ENCODE measurements at regions not wholly inside any gene's neighbourhood (a gene's known extent, or its start where the extent isn't known, plus 50 kb on each side); places are given as distances from the start of the nearest gene placed in this dataset.
"Not testable (repeated sequence)": the region's sequence is repeated elsewhere in the genome, so short reads cannot be mapped to it uniquely, and the experiment has no call there.

DNA sequence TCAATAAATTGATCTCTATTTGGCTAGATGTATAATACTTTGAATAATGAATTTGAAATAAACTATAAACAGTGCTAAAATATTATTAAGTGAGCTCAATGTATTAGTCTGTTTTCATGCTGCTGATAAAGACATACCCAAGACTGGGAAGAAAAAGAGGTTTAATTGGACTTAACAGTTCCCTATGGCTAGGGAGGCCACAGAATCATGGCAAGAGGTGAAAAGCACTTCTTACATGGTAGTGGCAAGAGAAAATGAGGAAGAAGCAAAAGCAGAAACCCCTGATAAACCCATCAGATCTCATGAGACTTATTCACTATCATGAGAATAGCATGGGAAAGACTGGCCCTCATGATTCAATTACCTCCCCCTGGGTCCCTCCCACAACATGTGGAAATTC lies 2092.4 kb upstream of the ACO1 start:
- not testable (repeated sequence) for DNase-seq

DNA sequence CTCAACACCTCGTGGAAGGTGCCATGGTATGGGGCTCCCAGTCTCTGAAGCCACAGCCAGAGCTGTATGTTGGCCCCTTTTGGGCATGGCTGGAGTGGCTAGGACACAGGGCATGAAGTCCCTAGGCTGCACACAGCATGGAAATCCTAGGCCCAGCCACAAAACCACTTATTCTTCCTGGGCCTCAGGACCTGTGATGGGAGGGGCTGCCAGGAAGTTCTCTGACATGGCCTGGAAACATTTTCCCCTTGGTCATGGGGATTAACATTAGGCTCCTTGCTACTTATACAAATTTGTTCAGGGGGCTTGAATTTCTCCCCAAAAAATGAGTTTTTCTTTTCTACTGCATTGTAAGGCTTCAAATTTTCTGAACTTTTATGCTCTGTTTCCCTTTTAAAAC lies 2091.2 kb upstream of the ACO1 start:
- DNase-seq, result no peak

DNA sequence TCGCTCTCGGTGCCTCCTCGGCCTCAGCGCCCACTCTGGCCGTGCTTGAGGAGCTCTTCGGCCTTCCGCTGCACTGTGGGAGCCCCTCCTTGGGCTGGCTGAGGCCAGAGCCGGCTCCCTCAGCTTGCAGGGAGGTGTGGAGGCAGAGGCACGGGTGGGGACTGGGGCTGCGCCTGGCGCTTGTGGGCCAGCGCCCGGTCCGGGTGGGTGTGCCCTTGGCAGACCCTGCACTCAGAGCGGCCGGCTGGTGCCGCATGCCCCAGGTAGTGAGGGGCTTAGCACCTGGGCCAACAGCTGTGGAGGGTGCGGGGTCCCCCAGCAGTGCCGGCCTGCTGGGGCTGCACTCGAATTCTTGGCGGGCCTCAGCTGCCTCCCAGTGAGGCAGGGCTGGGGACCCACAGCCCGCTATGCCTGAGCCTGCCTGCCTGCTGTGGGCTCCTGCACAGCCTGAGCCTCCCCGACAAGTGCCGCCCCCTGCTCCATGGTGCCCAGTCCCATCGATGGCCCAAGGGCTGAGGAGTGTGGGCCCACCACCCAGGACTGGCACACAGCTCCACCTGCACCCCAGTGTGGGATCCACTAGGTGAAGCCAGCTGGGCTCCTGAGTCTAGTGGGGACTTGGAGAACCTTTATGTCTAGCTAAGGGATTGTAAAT lies 2085.2 kb upstream of the ACO1 start:
- DNase-seq, result no peak

DNA sequence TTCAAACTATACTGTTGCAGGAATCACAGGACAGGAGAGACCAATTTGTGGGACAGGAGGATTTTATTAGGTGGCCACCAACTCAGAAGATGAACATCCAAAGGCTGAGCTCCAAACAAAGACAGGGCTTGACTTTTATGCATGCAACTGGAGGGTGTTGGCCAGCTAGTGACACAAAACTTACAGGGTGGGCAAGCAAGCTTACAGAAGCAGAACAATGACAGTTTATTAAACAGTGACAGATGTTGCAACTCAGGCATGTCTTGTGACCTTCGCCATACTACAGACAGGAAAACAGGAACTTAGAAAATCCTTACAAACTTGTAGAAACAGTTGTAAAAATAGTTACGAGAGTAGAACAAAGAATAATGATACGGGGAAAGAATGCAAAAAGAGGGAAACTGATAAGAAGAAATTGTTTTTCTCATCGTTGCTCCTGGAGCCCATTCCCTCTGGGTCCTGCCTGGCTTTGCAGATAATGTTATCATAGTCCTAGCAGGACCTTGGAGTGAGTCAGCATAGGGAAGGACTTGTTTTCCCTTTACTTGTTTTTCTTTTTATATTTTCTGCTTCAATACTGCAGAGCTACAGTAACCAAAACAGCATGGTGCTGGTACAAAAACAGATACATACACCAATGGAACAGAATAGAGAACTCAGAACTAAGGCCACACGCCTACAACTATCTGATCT lies 2083.0 kb upstream of the ACO1 start:
- no peak for DNase-seq

DNA sequence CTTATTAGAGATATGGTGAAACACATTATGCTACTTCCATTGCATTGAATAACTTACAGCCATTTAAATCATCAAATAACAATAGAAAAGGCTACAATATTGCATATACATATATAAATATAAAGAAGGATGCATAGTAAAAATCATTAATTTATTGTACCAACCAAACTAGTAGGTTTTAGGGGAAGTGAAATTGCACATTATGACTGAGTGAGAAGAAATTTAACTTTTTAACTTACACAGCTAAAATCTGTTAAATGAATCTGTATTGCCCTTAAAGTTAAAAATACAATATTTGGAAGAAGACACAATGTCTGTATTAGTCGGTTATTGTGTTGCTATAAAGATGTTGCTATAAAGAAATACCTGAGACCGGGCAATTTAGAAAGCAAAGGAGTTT lies 2073.7 kb upstream of the ACO1 start:
- DNase-seq, result no peak

DNA sequence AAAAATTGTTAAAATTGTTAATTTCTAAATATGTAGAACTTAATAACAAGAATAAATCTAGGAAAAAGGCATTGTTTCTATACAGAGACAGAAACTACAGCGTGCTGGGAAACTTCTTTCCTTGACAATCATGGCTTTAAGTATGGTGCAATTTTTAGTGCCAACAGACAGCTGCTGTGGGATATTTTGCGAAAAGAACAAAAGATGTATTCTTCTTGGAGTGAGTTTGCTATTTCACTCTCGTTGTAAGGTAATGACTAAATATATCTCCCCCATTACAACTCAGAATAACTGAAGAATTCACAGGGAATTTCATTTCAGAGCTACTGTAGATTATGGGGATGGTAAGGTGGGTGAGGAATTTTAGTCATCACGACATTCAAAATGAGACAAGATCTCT lies 2055.0 kb upstream of the ACO1 start:
- no peak for DNase-seq

DNA sequence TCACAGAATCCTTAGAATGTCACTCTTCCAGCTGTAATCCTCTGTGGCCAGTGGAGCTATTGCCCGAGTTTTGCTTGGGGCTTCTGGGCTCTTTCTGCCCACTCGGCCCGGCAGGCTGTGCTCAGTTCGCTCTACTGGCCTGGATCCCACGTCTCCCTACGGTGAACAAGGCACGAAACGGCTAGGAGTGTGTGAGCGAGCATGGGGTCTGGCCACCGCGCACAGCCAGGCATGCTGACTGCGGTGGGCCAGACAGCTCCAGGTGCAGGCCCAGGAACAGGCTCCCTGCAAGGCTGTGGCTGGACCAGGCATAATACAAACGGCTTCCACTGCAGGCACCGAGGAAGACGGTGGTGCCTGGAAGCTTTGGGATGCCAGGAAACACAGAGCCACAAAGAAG lies 2035.5 kb upstream of the ACO1 start:
- no peak for DNase-seq

DNA sequence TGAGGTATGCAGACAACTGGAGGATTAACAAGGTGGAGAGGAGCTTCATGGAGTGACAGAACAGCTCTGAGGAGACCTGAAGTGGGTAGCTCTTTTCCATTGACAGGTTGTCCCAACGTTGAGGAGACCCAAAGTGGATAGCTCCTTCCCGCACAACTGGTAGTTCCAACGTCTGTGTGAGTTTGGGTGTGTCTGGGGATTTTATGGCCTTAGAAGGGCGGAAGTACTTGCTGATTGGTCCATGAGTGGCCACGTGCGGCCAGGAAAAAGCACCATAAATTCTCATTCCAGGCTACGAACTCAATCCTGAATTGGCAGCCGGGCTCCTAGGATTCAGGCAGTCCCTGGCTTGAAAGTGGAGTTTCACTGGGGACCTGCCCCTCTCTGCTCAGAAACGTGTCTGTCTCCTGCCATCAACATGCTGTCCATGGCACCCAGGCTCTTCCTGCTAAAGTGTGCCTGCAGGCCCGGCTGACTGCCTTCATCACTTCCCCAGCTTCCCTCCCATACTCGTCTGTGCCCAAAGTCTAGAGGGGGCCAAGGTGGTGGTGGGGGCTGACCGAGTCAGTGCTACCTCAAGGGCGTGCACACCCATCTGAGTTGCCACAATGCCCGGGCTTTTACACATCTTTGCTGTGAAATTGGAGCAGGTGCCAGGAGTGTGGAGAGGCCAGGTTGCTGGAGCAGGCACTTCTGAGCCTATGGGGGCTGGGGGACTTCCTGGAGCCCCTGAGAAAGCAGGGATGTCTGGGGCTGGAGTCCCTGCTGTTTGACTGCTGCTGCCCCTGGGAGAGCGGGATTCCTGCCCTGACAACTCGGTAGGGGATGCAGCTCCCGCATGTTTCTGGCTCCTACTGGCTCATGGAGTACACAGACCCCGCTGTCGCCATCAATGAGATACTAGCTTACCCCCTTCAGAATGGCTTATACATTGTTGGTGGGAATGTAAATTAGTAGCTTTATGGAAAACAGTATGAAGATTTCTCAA lies 2034.6 kb upstream of the ACO1 start:
- DNase-seq, result no peak

DNA sequence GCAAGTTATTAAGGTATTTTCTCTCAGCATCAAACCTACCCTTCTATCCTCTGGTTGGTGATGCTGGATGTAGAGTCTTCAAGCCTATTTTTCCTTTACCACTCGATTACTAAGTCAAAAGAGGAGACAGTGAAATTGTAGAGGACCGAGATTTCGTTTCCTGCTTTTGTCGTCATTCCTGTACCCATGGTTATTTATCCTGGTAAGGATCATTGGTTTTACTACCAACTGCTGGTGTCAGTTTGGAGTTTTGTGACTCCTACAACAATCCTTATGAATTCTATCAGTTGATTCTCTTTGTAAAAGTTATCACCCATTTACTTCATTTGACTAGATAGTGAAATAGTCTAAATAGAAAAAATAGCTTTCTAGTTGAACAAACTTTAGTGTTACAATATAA lies 2028.2 kb upstream of the ACO1 start:
- no peak for DNase-seq

DNA sequence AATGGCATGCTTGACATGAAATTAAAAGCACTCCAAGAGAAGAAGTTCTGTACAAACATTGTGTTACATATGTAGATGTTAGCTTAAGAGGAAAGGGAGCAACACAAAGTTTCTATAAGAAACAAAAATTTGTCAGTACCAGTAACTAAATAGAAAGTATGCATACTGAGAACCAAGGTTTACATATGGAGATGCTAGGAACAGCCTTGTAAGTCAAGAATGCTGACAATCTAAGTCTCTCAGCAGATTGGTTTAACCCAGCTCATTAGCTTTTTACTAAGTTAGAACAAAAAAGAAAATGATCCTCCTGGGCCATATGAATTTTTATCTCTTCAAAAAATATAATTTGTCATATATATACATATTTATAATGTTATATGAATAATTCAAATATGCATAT lies 2022.1 kb upstream of the ACO1 start:
- no peak for DNase-seq

DNA sequence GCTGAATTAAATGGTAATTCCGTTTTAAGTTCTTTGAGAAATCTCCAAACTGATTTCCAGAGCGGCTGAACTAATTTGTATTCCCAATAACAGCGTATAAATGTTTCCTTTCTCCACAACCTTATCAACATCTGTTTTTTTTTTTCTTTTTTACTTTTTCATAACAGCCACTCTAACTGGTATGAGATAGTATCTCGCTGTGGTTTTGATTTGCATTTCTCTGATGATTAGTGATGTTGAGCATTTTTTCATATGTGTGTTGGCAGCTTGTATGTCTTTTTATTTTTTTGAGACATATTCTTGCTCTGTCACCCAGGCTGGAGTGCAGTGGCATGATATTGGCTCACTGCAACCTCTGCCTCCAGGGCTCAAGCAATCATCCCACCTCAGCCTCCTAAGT lies 2018.3 kb upstream of the ACO1 start:
- DNase-seq, result not testable (repeated sequence)

DNA sequence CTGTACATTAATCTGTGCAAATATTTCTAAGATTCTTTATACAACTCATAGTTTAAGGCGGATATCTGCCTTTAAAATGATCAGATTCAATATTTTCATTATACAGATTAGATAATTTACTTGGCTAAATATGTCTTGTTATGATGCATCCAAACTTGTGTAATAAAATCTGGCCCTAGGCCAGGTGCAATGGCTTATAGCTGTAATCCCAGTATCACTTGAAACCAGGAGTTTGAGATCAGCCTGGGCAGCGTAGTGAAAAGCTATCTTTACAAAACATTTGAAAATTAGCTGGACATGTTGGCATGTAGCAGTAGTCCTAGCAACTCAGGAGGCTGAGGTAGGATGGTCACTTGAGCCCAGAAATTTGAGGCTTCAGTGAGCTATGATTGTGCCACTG lies 2002.2 kb upstream of the ACO1 start:
- no peak for DNase-seq

DNA sequence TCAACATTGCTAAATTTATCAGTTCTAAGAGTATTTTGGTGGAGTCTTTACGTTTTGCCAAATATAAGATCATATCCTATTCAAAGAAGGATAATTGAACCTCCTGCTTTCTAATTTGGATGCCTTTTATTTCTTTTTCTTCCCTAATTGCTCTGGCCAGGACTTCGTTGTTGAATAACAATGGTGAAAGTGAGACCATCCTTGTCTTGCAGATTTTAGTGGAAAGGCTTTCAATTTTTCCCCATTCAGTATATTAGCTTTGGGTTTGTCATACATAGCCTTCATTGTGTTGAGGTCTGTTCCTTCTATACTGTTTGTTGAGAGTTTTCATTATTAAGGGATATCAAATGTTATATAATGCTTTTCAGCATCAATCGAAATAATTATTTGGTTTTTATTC lies 1974.2 kb upstream of the ACO1 start:
- no peak for DNase-seq

DNA sequence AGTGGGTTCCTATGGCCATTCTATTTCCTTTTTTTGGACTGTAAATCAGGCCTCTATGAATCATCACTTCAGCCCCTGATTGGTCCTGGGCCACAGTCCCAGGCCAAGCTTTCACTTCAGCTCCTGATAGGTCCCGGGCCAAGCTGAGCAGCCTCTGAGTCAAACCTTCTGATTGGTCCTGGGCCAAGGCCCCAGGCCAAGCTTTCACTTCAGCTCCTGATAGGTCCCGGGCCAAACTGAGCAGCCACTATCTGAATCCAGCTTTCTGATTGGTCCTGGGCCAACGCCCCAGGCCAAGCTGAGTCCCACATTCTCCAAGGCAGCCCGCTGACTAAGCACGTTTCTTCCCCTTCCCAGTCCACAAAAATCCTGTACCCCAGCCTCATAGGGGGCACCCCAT lies 1972.9 kb upstream of the ACO1 start:
- DNase-seq, result no peak

DNA sequence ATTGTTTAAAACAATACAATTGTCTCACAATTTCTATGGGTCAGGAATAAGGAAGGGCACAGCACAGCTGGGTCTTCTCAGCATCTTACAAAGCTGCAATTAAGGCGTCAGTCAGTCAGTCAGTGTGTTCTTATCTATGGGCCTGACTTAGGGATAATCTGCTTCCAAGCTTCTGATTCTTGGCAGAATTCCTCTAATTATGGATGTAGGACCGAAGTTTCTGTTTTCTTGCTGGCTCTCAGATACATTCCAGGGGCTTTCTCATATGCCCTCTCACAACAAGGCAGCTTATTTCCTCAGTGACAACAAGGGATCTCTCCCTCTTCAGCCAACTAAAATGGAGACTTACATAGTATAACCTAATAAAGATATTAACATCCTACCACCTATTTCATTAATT lies 1925.3 kb upstream of the ACO1 start:
- no peak for DNase-seq

DNA sequence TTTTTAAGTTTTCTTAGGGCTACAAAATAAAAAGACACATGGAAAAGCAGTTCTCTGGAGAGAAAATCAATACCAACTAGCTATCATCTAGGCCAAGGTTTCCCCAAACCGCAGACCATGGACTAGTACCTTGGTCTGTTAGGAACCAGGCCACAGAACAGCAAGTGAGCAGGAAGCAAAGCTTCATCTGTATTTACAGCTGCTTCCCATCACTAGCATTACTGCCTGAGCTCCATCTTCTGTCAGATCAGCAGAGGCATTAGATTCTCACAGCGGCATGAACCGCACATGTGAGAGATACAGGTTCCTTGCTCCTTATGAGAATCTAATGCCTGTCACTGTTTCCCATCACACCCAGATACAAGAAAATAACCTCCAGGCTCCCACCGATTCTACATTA lies 1907.6 kb upstream of the ACO1 start:
- DNase-seq, result no peak

DNA sequence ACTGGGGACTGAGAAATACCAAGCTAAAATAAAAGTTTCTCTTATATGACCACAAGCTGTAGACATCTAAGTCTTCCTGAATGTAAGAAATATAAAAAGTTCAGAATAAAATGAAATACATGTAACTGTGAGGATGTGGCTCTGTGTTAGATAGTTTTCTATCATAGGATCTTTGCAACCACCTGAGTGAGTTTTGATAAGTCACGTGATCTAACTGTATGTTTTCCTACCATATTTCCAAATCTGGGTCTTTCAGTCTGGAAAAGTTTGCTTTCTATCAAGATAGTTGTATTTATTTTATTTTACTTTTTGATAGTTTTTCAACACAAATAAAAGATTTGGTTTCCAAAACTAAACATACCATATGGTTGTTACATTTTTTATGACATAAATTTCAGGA lies 1905.8 kb upstream of the ACO1 start:
- no peak for DNase-seq

DNA sequence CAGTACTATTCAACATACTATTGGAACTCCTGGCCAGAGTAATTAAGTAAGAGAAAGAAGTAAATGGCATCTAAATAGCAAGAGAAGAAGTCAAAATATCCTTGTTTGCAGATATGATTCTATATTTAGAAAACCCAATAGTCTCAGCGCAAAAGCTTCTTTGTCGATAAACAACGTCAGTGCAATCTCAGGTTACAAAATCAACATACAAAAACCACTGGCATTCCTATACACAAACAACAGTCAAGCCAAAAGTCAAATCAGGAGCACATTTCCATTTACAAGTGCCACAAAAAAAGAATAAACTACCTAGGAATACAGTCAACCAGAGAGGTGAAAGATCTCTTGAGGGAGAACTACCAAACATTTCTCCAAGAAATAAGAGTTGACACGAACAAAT lies 1901.9 kb upstream of the ACO1 start:
- DNase-seq, result no peak

DNA sequence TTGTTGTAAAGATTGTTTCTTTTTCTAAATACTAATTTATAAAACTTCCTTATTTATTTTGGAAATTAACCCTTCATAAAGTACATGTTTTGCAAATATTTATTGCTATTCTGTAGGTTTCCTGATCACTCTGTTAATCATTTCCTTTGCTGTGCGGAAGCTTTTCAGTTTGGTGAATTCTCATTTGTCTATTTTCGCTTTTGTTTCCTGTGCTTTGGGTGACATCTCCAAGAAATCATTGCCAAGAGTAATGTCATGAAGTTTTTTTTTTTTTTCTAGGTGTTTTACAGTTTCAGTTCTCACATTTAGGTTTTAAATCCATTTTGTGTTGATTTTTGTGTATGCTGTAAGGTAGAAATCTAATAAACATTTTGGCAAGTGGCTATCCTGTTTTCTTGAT lies 1899.8 kb upstream of the ACO1 start:
- DNase-seq, result no peak

DNA sequence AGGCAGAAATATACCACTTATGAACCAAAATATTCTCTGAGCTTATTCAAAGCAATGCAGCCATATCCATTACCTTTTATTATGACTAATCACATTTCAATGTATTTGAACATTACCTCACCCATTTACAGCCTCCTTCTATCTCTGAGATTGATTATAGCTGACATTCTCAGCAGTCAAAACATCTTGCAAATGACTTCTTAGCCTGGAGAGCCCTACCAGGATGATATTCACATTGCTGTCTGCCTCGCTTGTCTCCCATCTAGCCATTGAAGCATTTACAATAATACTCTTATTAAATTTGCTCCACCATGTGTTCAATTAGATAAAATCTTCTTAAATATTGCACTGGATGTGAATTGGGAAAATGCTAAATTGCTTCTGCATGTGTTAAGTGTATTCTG lies 1879.9 kb upstream of the ACO1 start:
- DNase-seq, result no peak

DNA sequence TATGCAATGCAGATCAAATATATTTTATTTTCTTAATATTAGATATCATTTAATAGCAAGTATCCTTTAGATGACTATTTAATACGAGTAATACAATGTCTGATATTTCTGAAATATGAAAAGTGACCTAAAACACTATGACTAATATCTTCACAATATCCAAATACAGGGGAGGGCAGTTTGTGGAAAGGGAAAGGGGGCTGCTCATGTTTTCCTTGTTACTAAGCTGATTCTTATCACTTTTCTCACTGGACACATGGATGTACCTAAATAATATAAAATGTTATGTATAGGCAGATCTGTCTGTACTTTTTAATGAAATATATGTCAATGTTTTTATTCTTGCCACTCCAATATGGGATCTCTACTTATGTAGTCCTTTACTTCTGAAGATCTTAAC lies 1879.1 kb upstream of the ACO1 start:
- DNase-seq, result no peak

DNA sequence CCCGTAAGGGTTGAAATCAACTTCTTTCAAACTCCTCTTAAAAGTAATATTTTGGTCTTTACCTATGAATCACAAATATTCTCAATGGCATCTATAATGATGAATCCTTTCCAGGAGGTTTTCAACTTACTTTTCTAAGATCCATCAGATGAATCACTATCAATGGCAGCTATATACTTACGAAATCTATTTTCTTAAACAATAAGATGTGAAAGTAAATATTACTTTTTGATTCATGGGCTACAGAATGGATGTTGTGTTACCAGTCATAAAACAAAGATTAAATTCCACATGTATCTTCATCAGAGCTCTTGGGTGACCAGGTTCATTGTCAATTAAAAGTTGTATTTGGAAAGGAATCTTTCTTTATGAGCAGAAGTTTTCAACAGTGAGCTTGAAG lies 1877.7 kb upstream of the ACO1 start:
- no peak for DNase-seq

DNA sequence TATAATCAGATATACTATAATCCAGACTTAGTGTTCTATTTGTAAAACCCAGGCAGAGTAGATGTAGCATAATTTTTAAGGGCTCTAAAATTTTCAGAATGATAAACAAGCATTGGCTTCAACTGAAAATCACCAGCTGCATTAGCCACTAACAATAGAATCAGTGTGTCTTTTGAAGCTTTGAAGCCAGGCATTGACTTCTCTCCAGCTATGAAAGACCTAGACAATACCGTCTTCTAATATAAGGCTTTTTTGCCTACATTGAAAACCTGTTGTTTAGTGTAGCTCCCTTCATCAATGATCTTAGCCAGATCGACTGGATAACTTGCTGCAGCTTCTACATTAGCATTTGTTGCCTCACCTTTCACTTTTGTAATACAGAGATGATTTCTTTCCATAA lies 1877.3 kb upstream of the ACO1 start:
- DNase-seq, result no peak

DNA sequence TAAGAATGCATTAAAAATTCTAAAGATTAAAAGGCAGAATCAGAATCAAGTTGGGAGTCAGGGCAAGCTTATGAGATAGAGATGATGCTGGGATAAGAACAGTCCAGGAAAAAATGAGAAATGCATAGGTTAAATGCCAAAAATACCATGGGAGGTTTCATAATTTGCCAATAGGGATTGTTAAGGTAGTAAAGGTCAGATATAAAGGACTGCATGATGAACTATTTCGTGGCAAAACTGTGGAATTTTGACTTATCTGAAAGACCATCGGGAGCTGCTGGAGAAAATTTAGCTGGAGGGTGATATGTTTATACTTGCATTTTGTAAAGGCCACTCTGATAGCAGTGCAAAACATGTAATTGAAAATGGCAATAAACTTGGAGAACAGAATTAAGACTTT lies 1872.8 kb upstream of the ACO1 start:
- DNase-seq, result no peak

Data from NCI-H774 (cell line).